HG02884 (cell line): ENCODE measurements at regions not wholly inside any gene's neighbourhood (a gene's known extent, or its start where the extent isn't known, plus 50 kb on each side); places are given as distances from the start of the nearest gene placed in this dataset.
A peak's percentile ranks its signal among the peaks of the same experiment; 100 is the strongest.
"Not testable (repeated sequence)": the region's sequence is repeated elsewhere in the genome, so short reads cannot be mapped to it uniquely, and the experiment has no call there.

ENCODE experiments used
- ATAC-seq: cut with Tn5 transposase; IDR thresholded peaks from one replicate; pipeline ENCODE4 v1.9.1; 2021; ENCODE audit warnings: mild to moderate bottlenecking, moderate library complexity; ENCODE audit not compliant: unreplicated experiment

- ATAC-seq = no peak
Measured at GRCh38 chr6:153572371-153572770, 441.3 kb upstream of the RGS17 start.

- ATAC-seq = no peak
Measured at GRCh38 chr6:153568628-153569027, 437.5 kb upstream of the RGS17 start.

- ATAC-seq = no peak
Measured at GRCh38 chr6:153564803-153565202, 433.7 kb upstream of the RGS17 start.

- ATAC-seq = no peak
Measured at GRCh38 chr6:153563001-153563400, 431.9 kb upstream of the RGS17 start.

GRCh38 chr6:153553627-153554026 lies 422.5 kb upstream of the RGS17 start:
- no peak for ATAC-seq

GRCh38 chr6:153539602-153540001 lies 408.5 kb upstream of the RGS17 start:
- no peak for ATAC-seq

- ATAC-seq = no peak
Measured at GRCh38 chr6:153538491-153538890, 407.4 kb upstream of the RGS17 start.

GRCh38 chr6:153537422-153537821 lies 406.3 kb upstream of the RGS17 start:
- ATAC-seq = no peak

GRCh38 chr6:153526479-153526878 lies 395.4 kb upstream of the RGS17 start:
- no peak for ATAC-seq

GRCh38 chr6:153525998-153526397 lies 394.9 kb upstream of the RGS17 start:
- no peak for ATAC-seq

GRCh38 chr6:153523390-153523789 lies 392.3 kb upstream of the RGS17 start:
- no peak for ATAC-seq

GRCh38 chr6:153511896-153512496 lies 380.9 kb upstream of the RGS17 start:
- ATAC-seq = peak; percentile 88

GRCh38 chr6:153503810-153504209 lies 372.7 kb upstream of the RGS17 start:
- ATAC-seq = no peak

- ATAC-seq = no peak
Measured at GRCh38 chr6:153493501-153493900, 362.4 kb upstream of the RGS17 start.

- no peak for ATAC-seq
Measured at GRCh38 chr6:153489479-153489878, 358.4 kb upstream of the RGS17 start.

- ATAC-seq = no peak
Measured at GRCh38 chr6:153488267-153488666, 357.2 kb upstream of the RGS17 start.

- ATAC-seq = no peak
Measured at GRCh38 chr6:153485072-153485471, 354.0 kb upstream of the RGS17 start.

GRCh38 chr6:153484056-153484455 lies 353.0 kb upstream of the RGS17 start:
- no peak for ATAC-seq

GRCh38 chr6:153476243-153476642 lies 345.2 kb upstream of the RGS17 start:
- no peak for ATAC-seq

GRCh38 chr6:153465050-153465449 lies 334.0 kb upstream of the RGS17 start:
- no peak for ATAC-seq

GRCh38 chr6:153449279-153449678 lies 318.2 kb upstream of the RGS17 start:
- no peak for ATAC-seq

- ATAC-seq = not testable (repeated sequence)
Measured at GRCh38 chr6:153442749-153443148, 311.7 kb upstream of the RGS17 start.

GRCh38 chr6:153442096-153442495 lies 311.0 kb upstream of the RGS17 start:
- no peak for ATAC-seq
